HG03439 (cell line): ENCODE measurements at regions not wholly inside any gene's neighbourhood (a gene's known extent, or its start where the extent isn't known, plus 50 kb on each side); places are given as distances from the start of the nearest gene placed in this dataset.

ENCODE experiments used
- ATAC-seq: cut with Tn5 transposase; IDR thresholded peaks from one replicate; pipeline ENCODE4 v1.9.1; 2021; ENCODE audit warnings: mild to moderate bottlenecking, moderate library complexity; ENCODE audit not compliant: unreplicated experiment

DNA sequence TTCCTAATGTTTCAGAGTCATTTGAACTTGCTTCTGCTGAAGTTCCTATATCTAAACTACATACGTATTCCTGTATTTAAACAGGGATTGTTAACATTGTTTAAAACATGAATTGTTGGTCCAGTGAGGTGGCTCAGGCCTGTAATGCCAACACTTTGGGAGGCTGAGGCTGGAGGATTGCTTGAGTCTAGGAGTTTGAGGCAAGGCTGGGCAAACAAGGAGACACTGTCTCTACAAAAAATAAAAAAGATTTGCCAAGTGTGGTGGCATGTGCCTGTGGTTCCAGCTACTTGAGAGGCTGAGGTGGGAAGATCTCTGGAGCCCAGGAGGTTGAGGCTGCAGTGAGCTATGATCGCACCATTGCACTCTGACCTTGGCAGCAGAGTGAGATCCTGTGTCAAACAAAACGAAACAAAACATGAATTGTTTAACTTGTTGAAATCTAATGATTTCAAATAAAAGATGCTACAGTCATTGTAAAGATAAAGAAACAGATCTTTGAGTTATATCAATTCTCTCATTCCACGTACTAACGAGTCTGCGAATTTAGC lies 809.4 kb downstream of the TYW1 start:
- ATAC-seq = no peak

GRCh38 chr7:67807826-67808225 lies 811.2 kb downstream of the TYW1 start:
- ATAC-seq = no peak

DNA sequence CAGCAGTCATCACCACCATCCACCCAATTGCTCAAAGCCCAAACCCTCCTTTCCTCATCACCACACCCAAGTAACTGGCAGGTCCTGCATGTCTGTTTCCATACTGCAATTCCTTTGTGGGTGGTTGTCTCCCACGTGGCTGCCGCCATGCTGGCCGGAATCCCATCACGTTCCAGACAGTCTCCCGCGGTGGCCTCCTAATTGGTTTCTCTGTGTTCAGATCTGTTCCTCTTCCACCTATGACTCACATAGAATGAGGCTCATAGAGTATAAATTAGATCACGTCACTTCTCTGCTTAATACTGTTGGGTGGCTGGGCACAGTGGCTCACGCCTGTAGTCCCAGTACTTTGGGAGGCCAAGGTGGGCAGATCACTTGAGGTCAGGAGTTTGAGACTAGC lies 813.0 kb downstream of the TYW1 start:
- ATAC-seq = no peak

GRCh38 chr7:67813621-67814292 lies 817.1 kb downstream of the TYW1 start:
- ATAC-seq = no peak

DNA sequence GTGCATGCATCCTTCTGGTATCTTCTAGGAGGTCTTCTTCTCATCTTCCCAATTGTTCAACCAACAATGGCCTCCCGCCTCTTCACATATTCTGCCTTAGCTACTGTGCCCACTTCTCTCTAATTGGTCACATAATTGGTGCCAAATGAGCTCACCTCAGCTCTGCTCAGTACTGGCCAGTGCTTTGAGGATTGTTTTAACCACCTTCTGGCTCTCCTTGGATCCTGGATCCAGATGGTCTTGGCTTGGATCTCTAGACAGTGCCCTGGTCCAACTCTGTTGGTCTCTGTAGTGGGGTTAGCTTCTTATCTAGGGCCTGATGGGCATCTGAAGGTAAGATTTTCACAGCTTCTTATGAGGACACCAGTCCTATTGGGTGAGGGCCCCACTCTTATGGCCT lies 820.8 kb downstream of the TYW1 start:
- no peak for ATAC-seq

- no peak for ATAC-seq
These were observed 824.5 kb downstream of the TYW1 start for GRCh38 chr7:67821116-67821515.

DNA sequence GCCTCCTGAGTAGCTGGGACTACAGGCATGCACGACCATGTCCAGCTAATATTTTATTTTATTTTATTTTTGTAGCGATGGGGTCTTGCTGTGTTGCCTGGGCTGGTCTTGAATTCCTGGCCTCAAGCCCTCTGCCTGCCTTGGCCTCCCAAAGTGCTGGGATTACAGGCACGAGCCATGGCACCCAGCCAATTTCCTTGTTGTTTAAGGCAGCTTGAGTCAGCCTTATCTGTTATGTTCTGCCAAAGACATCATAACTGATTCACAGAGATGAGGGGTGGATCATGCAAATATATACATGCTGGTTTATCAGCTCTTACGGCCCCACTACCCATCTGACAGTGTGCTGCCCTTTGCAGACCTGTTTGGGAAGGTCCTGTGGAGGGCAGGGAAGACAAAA lies 826.7 kb downstream of the TYW1 start:
- ATAC-seq = no peak

DNA sequence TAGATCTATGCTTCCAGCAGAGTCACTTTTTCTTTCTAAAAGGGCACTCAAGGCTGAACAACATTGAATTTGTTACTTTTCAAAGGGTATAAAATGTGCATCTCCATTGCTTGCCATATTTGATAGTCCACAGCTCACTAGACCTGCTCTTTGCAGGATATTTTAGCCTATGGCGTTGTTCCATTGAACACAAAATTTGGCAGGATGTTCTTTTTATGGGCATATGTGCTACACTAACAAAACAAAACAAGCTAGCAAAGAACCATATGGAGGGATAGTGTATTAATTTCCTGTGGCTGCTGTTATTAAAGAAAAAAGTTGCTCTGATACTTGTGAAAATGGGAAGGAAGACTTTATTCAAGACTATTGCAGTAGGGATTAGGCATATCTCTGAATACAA lies 828.7 kb downstream of the TYW1 start:
- no peak for ATAC-seq

DNA sequence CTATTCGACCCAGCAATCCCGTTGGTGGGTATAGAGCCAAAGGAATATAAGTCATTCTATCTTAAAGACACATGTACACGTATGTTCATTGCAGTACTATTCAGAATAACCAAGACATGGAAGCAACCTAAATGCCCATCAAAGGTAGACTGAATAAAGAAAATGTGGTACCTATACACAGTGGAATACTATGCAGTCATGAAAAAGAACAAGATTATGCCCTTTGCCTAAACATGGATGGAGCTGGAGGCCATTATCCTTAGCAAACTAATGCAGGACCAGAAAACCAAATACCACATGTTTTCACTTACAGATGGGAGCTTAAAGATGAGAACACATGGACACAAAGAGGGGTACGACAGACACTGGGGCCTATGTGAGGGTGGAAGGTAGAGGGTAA lies 845.3 kb downstream of the TYW1 start:
- ATAC-seq = no peak

GRCh38 chr7:67842571-67842970 lies 845.9 kb downstream of the TYW1 start:
- no peak for ATAC-seq

- ATAC-seq = no peak
These were observed 846.5 kb downstream of the TYW1 start for GRCh38 chr7:67843001-67843565.

DNA sequence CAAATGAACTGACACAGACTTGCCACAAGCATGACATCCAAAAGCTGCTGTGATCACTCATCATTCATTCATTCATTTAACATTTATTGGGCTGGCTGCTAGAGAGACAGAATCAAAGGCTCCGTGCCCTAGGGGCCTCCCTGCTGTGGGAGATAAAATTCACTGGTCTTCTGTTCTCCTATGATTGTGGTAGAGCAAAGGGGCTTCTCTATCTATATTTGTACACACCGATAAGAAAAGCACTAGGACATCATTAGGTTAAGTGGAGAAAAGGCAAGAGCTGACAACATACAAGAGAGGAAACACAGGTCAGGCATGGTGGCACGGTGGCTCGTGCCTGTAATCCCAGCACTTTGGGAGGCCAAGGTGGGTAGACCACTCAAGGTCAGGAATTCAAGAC lies 847.0 kb downstream of the TYW1 start:
- no peak for ATAC-seq

DNA sequence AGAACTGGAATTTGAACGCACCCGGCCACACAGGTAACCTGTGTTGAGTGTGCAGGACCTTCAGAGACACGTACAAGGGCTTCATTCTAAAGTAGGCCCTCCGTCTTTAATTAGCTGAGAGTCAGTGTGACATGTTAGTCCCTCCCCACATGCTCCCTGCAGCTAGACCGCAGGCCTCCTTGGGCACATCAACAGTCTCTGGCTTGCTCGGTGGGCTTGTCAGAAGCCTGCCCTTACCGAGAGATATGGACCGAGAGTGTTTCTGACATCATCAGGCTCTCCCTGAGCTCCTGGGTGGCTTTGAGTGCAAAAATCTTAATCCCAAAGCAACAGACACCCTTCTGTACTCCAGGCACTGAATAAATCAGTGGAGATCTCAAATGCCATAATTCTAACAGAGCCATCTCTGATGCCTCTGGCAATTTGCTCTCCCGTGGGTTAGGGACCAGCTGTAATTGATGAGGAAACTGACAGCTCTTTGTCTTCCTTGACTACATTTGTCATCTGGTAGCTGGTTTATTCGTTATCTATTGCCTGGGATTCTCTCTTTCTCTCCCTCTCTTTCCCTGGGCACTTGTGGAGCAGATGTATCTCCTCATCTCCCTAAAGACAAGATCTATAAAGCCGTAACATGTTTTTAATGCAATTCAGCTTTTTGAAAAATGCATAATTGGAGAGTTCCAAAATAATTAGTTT lies 850.6 kb downstream of the TYW1 start:
- ATAC-seq = no peak

DNA sequence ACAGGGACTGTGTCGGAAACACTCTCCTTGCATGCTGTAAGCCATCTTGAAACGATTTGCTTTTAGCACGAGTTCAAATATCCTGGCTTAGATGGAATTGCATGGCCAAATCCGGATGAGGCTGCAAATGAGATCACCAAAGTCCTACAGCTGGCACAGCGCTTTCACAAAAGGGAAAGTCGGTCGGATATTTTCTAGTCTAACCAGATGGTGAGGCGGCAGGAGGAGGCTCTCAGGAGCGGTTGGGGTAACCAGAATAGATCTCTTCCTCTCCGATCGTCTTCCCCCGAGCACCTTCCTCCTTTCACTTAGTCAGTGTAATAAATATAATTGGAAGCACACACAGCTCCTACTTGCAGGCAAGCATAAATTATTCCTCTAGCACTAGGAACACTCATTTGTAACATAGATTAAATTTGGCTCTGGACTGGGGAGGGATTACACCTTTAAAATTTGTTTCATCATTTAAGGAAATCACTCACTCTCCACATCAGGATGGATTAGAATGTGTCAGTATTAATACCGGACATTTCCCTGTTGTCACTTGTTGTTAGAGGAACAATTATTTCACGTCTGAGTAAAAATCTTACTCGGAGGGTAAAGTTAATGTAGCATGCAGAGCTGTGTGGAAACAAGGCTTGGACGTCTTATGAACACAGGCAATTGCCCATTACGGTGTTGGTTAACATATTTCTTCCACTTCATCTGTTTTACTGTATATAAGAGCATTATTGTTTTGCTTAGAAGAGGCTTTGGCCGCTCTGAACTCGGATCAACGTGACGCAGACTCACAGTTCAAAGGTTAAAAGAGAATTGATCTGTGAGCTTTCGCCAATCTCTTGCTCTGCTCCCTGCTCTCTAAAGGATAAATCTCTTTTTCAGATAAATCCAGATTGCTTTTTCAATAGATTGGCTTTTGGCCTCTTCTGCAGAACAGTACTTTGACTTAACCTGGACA lies 857.9 kb downstream of the TYW1 start:
- no peak for ATAC-seq

DNA sequence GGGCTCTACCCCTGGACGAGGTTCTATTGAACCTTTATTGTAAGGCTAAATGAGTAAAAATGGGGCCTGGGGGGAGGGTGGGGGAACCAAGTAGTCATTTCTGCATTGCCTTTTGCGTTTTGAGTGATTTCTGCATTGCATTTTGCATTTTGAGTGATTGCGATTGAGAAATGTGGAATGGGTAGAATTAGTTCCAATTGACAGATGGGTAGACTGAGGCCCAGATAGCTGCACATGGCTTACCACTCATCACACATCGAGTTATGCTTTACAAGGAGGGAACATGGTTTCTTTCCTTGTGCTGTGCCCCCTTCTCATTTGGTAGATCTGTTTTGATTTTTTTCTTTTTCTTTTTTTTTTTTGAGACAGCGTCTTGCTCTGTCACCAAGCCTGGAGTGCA lies 858.7 kb downstream of the TYW1 start:
- no peak for ATAC-seq

- no peak for ATAC-seq
These were observed 859.4 kb downstream of the TYW1 start for GRCh38 chr7:67856046-67856445.

DNA sequence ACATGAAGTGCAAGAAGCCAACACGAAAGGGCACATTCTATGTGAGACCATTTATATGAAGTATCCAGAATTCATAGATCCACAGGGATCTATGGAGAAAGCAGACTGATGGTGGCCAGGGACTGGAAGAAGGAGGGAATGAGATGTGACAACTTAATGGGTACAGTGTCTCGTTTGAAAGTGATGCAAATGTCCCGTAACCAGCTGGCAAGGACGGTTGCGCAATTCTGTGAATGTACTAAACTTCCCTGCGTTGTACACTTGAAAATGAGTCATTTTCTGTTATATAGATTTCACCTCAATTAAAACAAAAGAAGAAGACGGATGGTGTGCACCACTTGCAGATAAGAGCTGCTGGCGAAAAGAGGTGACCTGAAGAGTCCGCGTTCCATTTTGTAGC lies 861.1 kb downstream of the TYW1 start:
- ATAC-seq = no peak

GRCh38 chr7:67858931-67859330 lies 862.3 kb downstream of the TYW1 start:
- no peak for ATAC-seq

DNA sequence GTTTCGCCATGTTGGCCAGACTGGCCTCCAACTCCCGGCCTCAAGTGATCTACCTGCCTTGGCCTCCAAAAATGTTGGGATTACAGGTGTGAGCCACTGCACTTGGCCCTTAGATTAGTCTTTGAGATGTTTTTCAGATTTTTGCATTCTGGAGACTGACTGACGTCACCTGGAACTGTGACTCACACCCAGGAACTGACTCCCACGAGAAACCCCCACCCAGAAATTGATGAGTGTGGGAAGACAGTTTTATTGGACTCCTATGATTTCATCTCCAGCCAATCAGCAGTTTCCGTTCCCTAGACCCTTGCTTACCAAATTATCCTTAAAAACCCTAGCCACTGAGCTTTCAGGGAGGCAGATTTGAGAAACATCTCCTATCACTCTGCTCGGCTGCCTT lies 867.3 kb downstream of the TYW1 start:
- no peak for ATAC-seq

DNA sequence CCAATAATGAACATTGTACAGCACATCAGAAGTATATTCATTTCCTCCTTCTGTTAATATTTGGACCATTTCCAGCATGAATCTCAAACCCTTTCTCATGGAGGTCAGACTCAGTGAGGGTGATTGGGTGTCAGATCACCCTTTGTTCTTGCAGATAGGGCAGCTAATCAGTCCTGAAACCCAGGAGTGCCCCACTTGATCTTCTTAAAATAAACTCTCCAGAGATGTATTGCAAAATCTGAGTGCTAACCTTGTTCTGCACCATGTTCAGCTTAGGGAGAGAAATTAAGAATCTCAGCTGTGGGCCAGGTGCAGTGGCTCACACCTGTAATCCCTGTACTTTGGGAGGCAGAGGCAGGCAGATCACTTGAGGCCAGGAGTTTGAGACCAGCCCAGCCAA lies 869.4 kb downstream of the TYW1 start:
- no peak for ATAC-seq

DNA sequence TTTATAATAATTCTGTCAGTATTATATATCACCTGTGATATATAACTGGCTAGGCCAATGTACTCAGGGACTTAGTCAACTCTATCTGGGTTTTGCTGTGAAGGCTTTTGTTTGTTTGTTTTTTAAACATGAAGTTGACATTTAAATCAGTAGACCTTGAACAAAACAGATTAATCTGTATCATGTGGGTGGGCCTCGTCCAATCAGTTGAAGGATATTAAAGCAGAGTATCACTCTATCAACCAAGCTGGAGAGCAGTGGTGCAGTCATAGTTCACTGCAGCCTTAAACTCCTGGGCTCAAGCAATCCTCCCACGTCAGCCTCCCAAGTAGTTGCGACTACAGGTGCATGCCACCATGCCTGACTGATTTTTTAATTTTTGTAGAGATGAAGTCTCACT lies 870.2 kb downstream of the TYW1 start:
- no peak for ATAC-seq
